H1 (cell line): ENCODE measurements at regions not wholly inside any gene's neighbourhood (a gene's known extent, or its start where the extent isn't known, plus 50 kb on each side); places are given as distances from the start of the nearest gene placed in this dataset.

ENCODE experiments used
- CEBPB ChIP-seq: IDR thresholded peaks from 2 replicates; pipeline ENCODE4 v1.6.1; 2012; ENCODE audit warnings: low read depth, low read length
- CHD2 ChIP-seq: IDR thresholded peaks from 2 replicates; pipeline ENCODE4 v1.6.1; 2012; ENCODE audit warnings: low read length, improper control_type of control experiment
- CTBP2 ChIP-seq: IDR thresholded peaks from 2 replicates; pipeline ENCODE4 v1.7.0; 2011; ENCODE audit warnings: borderline replicate concordance, mild to moderate bottlenecking, moderate library complexity, mixed read lengths, low read length; ENCODE audit not compliant: insufficient read depth, insufficient read length
- EP300 ChIP-seq, 2 experiments: IDR thresholded peaks; 1 replicate in 1 of 2; 2 replicates in 1 of 2; pipeline ENCODE4 v1.6.1; 2011 to 2012; ENCODE audit warnings: low read depth in 2 of 2, low read length in 2 of 2, mild to moderate bottlenecking in 2 of 2, borderline replicate concordance in 1 of 2, inconsistent platforms in 1 of 2, moderate library complexity in 1 of 2
- GTF2F1 ChIP-seq: IDR thresholded peaks from 2 replicates; pipeline ENCODE4 v1.6.1; 2012; ENCODE audit warnings: low read depth, low read length, improper control_type of control experiment, borderline replicate concordance
- JUN ChIP-seq: IDR thresholded peaks from 2 replicates; pipeline ENCODE4 v1.6.1; 2011; ENCODE audit warnings: low read depth, mild to moderate bottlenecking, improper control_type of control experiment, low read length
- SAP30 ChIP-seq: fragments of 300-600 bp; sonication (generic); IDR thresholded peaks from 2 replicates; pipeline ENCODE4 v1.7.1; 2012; ENCODE audit warnings: low read length, moderate library complexity, mild to moderate bottlenecking, inconsistent platforms; ENCODE audit not compliant: insufficient read depth, insufficient replicate concordance
- SP1 ChIP-seq: IDR thresholded peaks from 2 replicates; pipeline ENCODE4 v1.6.1; 2011; ENCODE audit warnings: low read depth, low read length
- SUZ12 ChIP-seq: fragments of 200-600 bp; sonication (generic); IDR thresholded peaks from 2 replicates; pipeline ENCODE4 v1.6.1; 2012; ENCODE audit warnings: mild to moderate bottlenecking, inconsistent platforms, low read length, moderate library complexity, mixed read lengths
- YY1 ChIP-seq: IDR thresholded peaks from 2 replicates; pipeline ENCODE4 v1.6.1; 2011; ENCODE audit warnings: low read depth, mild to moderate bottlenecking, low read length
- ZNF274 ChIP-seq: IDR thresholded peaks from 2 replicates; pipeline ENCODE4 v1.7.0; 2012; ENCODE audit warnings: low read length, borderline replicate concordance; ENCODE audit errors: extremely low read depth
- TF ChIP-seq, protein P1 (sequence below), 3 experiments: IDR thresholded peaks; 1 replicate in 2 of 3; 2 replicates in 1 of 3; pipeline versions ENCODE4 v1.5.1 to v1.6.1; 2011; ENCODE audit warnings: low read length in 3 of 3, mild to moderate bottlenecking in 3 of 3, inconsistent platforms in 2 of 3, low read depth in 1 of 3, moderate library complexity in 1 of 3; ENCODE audit not compliant: insufficient read depth in 1 of 3; ENCODE audit errors: control extremely low read depth in 1 of 3
- TF ChIP-seq, protein P2 (sequence below): IDR thresholded peaks from 2 replicates; pipeline ENCODE4 v1.6.1; 2012; ENCODE audit warnings: low read length, inconsistent platforms

DNA sequence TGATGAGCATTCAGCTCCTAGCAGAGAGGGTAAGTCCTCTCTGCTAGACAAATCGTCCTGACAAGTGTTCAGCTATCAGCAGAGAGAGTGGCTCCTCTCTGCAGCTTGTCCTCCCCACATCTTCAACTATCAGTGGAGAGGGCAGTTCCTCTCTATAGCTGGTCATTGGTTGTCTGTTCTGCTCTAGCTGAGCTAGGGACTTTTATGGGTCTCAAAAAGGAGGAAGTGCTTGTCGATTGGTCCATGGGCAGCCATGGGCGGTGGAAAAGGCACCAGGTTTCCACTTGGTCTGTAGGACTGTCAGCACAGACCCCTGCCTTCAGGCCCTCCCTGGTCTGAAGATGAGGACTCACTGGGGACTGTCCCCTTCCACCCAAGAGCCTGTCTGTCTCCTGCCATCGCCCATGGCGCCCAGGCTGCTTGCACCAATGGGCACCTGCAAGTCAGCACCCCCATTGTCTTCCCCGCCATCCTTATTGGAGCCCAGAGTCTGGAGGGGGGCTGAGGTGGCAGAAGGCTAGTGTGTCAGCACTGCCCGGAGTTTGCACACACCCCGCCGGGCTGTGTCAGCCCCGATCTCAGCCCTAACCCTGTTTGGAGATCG, 264.7 kb downstream of the ZBBX start:
- TF ChIP-seq CTBP2 (no peak), SAP30 (no peak), GTF2F1 (no peak), ZNF274 (no peak), SP1 (no peak), YY1 (no peak), SUZ12 (no peak), JUN (no peak), EP300 (IDR thresholded peaks at IDR 0.05; ENCODE audit: borderline replicate concordance in 1 of 2, low read depth in 2 of 2, low read length in 2 of 2) (no peak), CHD2 (no peak), CEBPB (no peak)
- TF ChIP-seq, protein P1, sequence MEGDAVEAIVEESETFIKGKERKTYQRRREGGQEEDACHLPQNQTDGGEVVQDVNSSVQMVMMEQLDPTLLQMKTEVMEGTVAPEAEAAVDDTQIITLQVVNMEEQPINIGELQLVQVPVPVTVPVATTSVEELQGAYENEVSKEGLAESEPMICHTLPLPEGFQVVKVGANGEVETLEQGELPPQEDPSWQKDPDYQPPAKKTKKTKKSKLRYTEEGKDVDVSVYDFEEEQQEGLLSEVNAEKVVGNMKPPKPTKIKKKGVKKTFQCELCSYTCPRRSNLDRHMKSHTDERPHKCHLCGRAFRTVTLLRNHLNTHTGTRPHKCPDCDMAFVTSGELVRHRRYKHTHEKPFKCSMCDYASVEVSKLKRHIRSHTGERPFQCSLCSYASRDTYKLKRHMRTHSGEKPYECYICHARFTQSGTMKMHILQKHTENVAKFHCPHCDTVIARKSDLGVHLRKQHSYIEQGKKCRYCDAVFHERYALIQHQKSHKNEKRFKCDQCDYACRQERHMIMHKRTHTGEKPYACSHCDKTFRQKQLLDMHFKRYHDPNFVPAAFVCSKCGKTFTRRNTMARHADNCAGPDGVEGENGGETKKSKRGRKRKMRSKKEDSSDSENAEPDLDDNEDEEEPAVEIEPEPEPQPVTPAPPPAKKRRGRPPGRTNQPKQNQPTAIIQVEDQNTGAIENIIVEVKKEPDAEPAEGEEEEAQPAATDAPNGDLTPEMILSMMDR (IDR thresholded peaks at IDR 0.05; ENCODE audit: control extremely low read depth in 1 of 3, insufficient read depth in 1 of 3, low read depth in 1 of 3, low read length in 3 of 3) = no peak
- TF ChIP-seq, protein P2, sequence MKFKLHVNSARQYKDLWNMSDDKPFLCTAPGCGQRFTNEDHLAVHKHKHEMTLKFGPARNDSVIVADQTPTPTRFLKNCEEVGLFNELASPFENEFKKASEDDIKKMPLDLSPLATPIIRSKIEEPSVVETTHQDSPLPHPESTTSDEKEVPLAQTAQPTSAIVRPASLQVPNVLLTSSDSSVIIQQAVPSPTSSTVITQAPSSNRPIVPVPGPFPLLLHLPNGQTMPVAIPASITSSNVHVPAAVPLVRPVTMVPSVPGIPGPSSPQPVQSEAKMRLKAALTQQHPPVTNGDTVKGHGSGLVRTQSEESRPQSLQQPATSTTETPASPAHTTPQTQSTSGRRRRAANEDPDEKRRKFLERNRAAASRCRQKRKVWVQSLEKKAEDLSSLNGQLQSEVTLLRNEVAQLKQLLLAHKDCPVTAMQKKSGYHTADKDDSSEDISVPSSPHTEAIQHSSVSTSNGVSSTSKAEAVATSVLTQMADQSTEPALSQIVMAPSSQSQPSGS = no peak
